ENCODE measurements at regions not wholly inside any gene's neighbourhood (a gene's known extent, or its start where the extent isn't known, plus 50 kb on each side); places are given as distances from the start of the nearest gene placed in this dataset.

DNA sequence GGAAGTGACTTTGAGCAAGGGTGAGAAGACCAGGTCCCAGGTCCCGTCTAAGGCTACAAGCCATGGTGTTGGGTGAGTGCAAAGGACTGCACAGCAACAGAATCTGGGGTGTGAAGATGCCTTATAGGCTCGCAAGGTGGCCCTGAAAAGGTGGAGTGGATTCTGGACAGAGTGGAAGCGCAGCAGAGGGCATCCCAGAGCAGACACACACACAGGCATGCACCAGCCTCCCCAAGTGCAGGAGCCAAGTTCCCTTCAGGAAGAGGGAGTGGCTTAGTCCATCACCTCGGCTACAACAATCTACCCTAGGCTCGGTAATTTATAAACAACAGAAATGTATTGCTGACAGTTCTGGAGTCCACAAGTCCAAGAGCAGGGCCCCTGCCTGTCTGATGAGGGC lies 180.1 kb upstream of the PDE10A start:
- TF ChIP-seq, protein P1, sequence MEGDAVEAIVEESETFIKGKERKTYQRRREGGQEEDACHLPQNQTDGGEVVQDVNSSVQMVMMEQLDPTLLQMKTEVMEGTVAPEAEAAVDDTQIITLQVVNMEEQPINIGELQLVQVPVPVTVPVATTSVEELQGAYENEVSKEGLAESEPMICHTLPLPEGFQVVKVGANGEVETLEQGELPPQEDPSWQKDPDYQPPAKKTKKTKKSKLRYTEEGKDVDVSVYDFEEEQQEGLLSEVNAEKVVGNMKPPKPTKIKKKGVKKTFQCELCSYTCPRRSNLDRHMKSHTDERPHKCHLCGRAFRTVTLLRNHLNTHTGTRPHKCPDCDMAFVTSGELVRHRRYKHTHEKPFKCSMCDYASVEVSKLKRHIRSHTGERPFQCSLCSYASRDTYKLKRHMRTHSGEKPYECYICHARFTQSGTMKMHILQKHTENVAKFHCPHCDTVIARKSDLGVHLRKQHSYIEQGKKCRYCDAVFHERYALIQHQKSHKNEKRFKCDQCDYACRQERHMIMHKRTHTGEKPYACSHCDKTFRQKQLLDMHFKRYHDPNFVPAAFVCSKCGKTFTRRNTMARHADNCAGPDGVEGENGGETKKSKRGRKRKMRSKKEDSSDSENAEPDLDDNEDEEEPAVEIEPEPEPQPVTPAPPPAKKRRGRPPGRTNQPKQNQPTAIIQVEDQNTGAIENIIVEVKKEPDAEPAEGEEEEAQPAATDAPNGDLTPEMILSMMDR (conservative IDR thresholded peaks at IDR 0.05; ENCODE audit: low read depth, low read length): no peak
- TF ChIP-seq SMC3 (IDR thresholded peaks at IDR 0.05; ENCODE audit: low read depth, low read length): no peak
- TF ChIP-seq MAZ (IDR thresholded peaks at IDR 0.05; ENCODE audit: borderline replicate concordance, low read depth, low read length): no peak
- TF ChIP-seq CEBPB (IDR thresholded peaks at IDR 0.05; ENCODE audit: low read depth, low read length): no peak
- no peak for TF ChIP-seq NFE2L2 (IDR thresholded peaks at IDR 0.05; ENCODE audit: low read depth, low read length)
- TF ChIP-seq, protein P2, sequence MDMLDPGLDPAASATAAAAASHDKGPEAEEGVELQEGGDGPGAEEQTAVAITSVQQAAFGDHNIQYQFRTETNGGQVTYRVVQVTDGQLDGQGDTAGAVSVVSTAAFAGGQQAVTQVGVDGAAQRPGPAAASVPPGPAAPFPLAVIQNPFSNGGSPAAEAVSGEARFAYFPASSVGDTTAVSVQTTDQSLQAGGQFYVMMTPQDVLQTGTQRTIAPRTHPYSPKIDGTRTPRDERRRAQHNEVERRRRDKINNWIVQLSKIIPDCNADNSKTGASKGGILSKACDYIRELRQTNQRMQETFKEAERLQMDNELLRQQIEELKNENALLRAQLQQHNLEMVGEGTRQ (IDR thresholded peaks at IDR 0.05; ENCODE audit: low read depth, low read length): no peak
- no peak for TF ChIP-seq POLR2A (IDR thresholded peaks at IDR 0.05; ENCODE audit: low read depth, low read length)
- no peak for TF ChIP-seq FOS (IDR thresholded peaks at IDR 0.05; ENCODE audit: low read depth, low read length)
- no peak for TF ChIP-seq RAD21 (IDR thresholded peaks at IDR 0.05; ENCODE audit: low read length)
